Stimulated activated CD8-positive, alpha-beta memory T cell treated with anti-CD3 and anti-CD28 coated beads, Interleukin-15, amount 100 ng/mL, for 48 hours (primary cell): ENCODE measurements at regions not wholly inside any gene's neighbourhood (a gene's known extent, or its start where the extent isn't known, plus 50 kb on each side); places are given as distances from the start of the nearest gene placed in this dataset.
"Not testable (repeated sequence)": the region's sequence is repeated elsewhere in the genome, so short reads cannot be mapped to it uniquely, and the experiment has no call there.

ENCODE experiments used
- DNase-seq, 2 donors: peaks; one replicate each; pipeline ENCODE4 v3.0.0-alpha.2; 2020; ENCODE audit warnings: low read depth in 2 of 2

DNA sequence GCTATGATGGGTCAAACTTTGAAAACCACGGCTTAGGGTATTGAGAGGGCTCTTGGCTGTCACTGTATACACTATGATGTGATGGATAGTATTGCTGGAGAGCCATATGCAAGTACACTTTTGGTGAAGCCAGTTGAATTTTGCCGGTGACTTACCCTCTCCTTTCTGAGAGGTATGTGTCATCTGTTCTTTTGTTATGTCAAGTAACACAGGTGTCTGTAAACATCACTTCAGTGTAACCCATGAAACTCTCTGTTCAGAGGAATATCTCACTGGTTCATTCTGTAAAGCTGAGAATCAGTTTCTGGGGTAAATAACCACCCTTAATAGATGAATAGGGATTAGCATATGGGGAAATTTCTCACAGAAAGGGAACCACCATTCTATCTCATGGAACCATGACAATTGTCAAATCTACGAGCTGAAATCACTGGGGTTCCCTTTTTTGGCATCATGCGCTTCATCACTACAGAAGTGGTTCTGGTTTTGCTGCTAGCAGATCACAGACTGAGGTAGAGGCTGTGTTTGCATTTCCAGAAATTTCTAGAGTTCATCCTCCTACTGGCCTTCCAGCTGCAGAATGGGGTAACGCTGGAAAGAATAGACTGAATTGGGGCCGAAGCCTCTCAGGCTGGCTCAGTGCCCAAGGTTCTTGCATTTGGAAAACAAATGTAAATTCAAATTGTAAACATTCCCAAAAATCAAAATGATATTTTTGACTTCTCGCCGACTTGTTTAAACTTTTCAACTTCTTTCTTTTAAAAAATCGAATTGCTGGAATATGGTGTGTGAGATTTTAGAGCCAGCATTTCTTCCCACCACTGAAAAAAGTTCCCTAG is 83.3 kb upstream of the CREB5 start:
- no peak for DNase-seq

- no peak for DNase-seq
Observed at GRCh38 chr7:28329661-28330363, 82.5 kb upstream of the CREB5 start.

- DNase-seq, result no peak
Observed at GRCh38 chr7:28330384-28331070, 81.8 kb upstream of the CREB5 start.

DNA sequence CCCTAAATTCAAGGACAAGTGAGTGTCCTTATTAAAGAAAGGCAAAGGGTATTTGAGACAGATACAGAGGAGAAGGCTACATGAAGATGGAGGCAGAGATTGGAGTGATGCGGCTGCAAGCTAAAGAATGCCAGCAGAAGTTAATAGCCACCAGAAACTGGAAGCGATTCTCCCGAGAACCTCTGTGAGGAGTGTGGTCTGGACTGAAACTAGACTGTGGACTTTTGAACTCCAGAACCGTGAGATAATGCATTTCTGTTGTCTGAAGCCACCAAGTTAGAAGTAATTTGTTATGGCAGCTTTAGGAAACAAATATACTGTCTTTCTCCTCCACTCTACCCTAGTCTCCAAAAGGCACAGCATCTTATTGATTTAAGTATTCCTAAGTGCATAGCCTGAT is 80.3 kb upstream of the CREB5 start:
- no peak for DNase-seq

- DNase-seq, result not testable (repeated sequence)
Observed at GRCh38 chr7:28333548-28333947, 78.8 kb upstream of the CREB5 start.

DNA sequence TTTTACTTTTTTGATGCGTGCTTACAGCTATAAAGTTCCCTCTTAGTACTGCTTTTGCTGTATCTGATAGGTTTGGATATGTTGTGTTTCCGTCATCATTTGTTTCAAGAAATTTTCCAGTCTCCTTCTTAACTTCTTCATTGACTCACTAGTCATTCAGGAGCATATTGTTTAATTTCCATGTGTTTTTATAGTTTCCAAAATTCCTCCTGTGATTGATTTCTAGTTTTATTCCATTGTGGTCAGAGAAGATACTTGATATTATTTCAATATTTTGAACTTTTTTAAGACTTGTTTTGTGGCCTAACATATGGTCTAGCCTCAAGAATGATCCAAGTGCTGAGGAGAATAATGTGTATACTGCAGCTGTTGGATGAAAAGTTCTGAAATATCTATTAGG is 75.5 kb upstream of the CREB5 start:
- no peak for DNase-seq

GRCh38 chr7:28338041-28338440 is 74.3 kb upstream of the CREB5 start:
- DNase-seq, result no peak

GRCh38 chr7:28343462-28343861 is 68.9 kb upstream of the CREB5 start:
- DNase-seq, result no peak

DNA sequence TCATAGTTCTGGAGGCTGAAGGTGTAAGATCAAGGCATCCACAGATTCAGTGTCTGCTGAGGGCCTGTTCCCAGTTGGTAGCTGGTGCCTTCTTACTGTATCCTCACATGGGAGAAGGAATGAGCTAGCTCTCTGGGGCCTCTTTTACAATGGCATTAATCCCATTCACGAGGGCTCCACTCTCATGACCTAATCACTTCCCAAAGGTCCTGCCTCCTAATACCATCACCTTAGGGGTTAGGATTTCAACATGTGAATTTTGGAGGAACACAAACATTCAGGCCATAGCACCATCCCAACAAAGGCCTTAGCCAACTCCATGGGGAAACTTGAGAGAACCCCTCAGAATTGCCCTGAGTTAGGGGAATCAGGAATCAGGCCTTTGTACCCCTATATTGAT is 66.1 kb upstream of the CREB5 start:
- no peak for DNase-seq

DNA sequence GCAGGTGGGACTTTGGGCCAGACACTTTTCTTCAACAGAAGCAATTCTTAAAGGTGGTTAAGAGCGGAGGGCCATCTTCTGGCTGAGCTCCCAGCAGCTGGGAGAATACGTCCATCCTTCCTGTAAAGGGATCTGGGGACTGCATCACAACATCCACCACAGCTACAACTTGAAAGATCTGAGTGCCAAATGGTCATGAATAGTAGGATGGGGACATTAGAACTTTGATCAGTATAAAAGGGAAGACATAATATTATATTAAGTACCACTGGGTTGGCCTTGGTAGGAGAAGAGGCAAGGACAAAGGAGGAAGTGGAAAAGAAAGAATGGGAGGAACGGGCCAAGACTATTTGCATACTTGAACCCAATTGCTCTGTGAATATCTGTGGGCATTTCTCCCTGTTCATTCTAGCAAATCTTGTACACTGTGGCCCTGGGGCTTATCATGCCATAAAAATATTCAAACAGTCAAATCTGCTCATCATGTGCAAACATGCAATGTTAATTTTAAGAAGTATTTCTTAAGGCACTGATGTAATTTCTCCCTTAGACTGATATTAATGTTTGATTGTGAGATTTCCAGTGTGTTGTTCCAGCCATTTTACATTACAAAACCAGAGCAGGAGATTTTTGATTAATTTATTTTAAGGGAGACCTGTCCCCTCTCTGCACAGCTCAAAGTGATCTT is 65.5 kb upstream of the CREB5 start:
- DNase-seq, result no peak

GRCh38 chr7:28347475-28348318 is 64.6 kb upstream of the CREB5 start:
- no peak for DNase-seq

- no peak for DNase-seq
Observed at GRCh38 chr7:28348636-28349035, 63.7 kb upstream of the CREB5 start.

DNA sequence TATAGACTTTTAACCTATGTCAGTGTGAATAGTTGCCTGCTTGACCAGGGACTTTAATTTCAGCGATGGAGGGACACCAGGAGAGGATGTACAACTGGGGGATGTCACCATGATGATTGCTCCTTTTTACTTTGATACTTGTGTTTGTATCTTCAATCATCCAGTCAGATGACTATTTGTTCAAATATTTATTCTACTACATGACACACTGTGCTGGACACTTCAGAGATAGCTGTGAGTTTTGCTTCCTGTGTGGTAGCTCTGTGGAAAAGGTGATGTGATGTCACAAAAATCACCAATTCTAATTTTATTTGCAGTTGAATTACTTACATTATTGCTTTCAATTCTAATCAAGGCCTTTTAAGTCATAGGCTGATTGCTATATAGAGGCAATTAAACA is 62.7 kb upstream of the CREB5 start:
- DNase-seq, result no peak

DNA sequence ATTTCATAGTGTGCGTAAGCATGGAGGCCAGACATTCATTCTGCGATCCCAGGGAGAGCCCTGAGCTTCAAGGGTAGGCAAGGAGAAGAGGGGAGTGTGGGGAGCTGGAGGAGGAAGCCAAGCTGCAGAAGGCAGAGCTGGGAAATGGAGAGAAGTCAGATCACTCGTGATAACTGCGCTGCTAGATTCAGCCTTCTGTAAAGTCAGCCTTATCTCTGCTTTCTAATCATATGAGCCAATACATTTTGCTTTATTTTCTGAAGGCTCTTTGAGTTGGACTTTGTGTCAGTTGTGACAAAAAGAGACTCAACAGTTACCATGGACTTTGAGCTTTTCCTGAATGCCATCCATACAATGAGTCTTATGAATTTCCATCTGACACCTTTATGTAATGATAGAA is 61.7 kb upstream of the CREB5 start:
- no peak for DNase-seq

- DNase-seq, result no peak
Observed at GRCh38 chr7:28351450-28351849, 60.9 kb upstream of the CREB5 start.

GRCh38 chr7:28354601-28355402 is 57.5 kb upstream of the CREB5 start:
- no peak for DNase-seq

DNA sequence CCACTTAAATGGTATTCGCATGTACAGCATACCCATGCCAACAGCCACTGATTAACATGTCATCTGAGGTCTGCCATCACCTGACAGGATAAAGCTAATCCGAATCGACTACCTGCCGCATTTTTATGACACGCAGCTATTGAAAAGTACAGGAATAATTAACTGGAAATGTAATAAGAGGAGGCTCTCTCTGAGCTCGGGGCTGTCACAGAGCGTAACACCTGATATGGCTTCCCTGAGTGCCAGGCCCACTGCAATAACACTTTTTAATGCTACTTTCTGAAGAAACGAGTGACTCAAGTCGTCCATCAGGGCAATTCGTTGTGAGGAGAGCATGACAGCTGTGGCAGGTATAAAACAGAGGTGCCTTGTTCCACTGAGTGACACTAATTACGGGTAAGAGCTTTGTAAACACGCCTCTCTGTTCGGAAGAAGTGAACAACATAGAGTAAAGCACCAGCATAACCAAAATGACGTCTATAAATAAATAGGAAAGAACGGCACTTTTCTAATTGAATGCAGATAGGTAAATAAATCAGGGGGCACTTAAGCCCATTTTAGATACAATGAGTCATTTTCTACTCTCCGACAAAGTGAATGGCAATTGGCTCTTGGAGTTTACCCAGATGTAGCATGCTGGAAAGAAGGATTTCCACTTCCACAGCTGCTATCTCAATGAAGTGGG is 56.5 kb upstream of the CREB5 start:
- no peak for DNase-seq

DNA sequence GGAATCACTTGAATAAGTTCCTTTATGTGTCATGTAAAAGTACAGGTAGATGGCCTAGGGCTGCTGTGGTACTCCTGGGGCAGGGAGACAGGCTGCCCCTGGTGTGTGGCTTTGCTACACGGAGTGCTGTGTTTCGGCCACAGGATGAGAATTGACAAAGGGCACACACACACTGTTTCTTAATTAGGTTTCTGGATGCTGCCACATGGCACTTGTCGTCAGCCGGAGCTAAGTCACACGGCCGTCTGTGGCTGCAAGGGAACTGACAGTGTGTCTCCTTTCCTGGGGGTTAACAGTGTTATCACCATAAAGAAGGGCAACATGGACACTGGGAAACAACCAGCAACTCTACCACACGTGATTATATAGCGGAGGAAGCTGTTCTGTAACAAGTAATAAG is 55.7 kb upstream of the CREB5 start:
- DNase-seq, result no peak

DNA sequence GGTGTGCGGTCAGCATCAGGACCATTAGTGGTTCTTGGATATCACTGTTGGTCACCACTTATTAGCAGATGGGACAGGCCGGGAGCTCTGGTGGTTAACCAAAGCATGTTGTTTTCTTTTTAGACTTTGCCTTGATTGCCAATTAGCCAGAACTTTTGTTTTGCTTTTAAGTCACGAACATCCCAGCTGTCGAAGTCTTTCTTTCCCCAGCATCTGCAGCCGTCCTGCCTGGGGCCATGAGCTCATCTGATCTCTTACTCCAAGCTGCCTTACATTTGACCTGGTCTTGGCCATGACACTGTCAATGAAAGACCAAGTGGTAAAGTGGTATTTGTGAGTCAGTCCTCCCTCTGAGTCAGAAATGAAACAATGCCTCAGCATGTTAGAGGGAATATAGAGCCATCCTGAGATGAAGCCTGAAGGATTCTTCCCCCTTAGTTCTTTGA is 53.9 kb upstream of the CREB5 start:
- DNase-seq, result no peak

DNA sequence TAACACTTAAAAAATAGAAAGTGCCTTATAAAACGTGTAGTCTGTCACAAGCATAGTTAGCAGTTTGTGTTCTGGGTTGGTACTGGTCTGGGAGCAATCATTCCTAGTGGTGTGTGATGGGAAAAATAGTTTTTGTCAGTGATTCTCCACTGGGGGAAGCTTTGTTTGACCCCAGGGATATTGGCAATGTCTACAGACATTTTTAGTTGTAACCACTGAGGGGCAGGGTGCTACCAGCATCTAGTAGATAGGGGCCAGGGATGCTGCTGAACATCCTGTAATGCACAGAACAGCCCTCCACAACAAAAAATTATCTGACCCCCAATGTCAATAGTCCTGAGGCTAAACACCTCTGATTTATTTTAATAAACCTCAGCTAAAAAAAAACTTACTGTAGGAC is 51.6 kb upstream of the CREB5 start:
- DNase-seq, result no peak
